GM12864 (cell line): ENCODE measurements at regions not wholly inside any gene's neighbourhood (a gene's known extent, or its start where the extent isn't known, plus 50 kb on each side); places are given as distances from the start of the nearest gene placed in this dataset.
"Not testable (repeated sequence)": the region's sequence is repeated elsewhere in the genome, so short reads cannot be mapped to it uniquely, and the experiment has no call there.

Experiments used
- DNase-seq: peaks from one replicate; pipeline ENCODE4 v3.0.0-alpha.2; 2011; ENCODE audit warnings: low read depth
- H3K4me3 ChIP-seq: 2 replicates; pipeline ENCODE4 v1.5.1; 2011; ENCODE audit warnings: mild to moderate bottlenecking, low read depth, low read length, control low read depth
- TF ChIP-seq, protein P1 (sequence below): IDR thresholded peaks from 2 replicates; pipeline ENCODE4 v1.5.1; 2011; ENCODE audit warnings: low read depth, mild to moderate bottlenecking, moderate library complexity, low read length, control low read depth, inconsistent platforms; ENCODE audit errors: missing control alignments

- no peak for DNase-seq
- H3K4me3 ChIP-seq = no peak overlapping the region
- TF ChIP-seq, protein P1, sequence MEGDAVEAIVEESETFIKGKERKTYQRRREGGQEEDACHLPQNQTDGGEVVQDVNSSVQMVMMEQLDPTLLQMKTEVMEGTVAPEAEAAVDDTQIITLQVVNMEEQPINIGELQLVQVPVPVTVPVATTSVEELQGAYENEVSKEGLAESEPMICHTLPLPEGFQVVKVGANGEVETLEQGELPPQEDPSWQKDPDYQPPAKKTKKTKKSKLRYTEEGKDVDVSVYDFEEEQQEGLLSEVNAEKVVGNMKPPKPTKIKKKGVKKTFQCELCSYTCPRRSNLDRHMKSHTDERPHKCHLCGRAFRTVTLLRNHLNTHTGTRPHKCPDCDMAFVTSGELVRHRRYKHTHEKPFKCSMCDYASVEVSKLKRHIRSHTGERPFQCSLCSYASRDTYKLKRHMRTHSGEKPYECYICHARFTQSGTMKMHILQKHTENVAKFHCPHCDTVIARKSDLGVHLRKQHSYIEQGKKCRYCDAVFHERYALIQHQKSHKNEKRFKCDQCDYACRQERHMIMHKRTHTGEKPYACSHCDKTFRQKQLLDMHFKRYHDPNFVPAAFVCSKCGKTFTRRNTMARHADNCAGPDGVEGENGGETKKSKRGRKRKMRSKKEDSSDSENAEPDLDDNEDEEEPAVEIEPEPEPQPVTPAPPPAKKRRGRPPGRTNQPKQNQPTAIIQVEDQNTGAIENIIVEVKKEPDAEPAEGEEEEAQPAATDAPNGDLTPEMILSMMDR = no peak
Measured at GRCh38 chrX:30008031-30008430, 207.3 kb upstream of the MAGEB2 start.

GRCh38 chrX:30010471-30010870, 204.9 kb upstream of the MAGEB2 start:
- no peak for DNase-seq
- H3K4me3 ChIP-seq = no peak overlapping the region
- TF ChIP-seq, protein P1 = no peak

- no peak for DNase-seq
- no peak overlapping the region for H3K4me3 ChIP-seq
- TF ChIP-seq, protein P1 = no peak
Measured at GRCh38 chrX:30015440-30015839, 199.9 kb upstream of the MAGEB2 start.

- DNase-seq = no peak
- no peak overlapping the region for H3K4me3 ChIP-seq
- TF ChIP-seq, protein P1 = no peak
Measured at GRCh38 chrX:30027636-30028035, 187.7 kb upstream of the MAGEB2 start.

- not testable (repeated sequence) for H3K4me3 ChIP-seq, DNase-seq
Measured at GRCh38 chrX:30036406-30036805, 179.0 kb upstream of the MAGEB2 start.

DNA sequence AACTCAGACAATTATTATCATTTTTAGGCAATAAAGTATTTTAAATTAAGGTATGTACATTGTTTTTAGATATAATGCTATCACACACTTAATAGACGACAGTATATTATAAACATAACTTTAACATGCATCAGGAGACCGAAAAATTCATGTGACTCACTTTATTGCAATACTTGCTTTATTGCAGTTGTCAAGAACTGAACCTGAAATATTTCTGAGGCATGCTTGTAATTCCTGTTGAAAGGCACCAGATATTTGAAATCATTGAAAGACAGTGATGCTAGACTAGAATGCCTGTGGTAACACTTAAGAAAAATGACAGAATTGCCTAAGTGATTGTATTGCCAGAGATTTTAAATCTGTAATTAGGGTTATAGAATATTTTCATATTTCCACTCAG, 175.6 kb upstream of the MAGEB2 start:
- DNase-seq = no peak
- no peak overlapping the region for H3K4me3 ChIP-seq
- TF ChIP-seq, protein P1 = no peak

- DNase-seq = no peak
- H3K4me3 ChIP-seq = no peak overlapping the region
- TF ChIP-seq, protein P1 = peak; percentile 25
Measured at GRCh38 chrX:30060718-30061117, 154.6 kb upstream of the MAGEB2 start.

DNA sequence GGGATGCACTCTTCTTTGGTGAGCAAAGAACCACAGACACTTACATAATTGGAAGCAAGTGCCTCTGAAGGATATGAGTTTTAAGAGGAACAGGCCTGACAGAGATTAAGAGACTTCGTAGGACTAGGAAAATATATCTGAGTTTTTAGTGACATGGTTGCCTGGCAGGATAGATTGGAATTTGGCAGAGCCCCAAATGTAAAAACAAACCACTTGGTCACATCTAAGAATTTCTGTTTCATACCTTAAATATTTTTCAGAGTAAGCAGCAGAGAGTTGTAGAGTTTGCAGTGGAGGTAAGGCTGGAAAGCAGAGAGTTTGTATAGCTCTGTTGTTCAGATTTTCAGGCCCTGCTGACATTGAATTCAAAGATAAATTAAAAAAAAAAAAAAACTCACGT, 150.1 kb upstream of the MAGEB2 start:
- no peak for DNase-seq
- TF ChIP-seq, protein P1 = no peak

More for the DNA sequence above, 150.1 kb upstream of the MAGEB2 start:
- H3K4me3 ChIP-seq = no peak overlapping the region
